Esophagus muscularis mucosa (tissue), 3 donors: ENCODE measurements at regions not wholly inside any gene's neighbourhood (a gene's known extent, or its start where the extent isn't known, plus 50 kb on each side); places are given as distances from the start of the nearest gene placed in this dataset.

Experiments
- CTCF ChIP-seq, 3 experiments: fragments of 200-600 bp in 2 of 3; fragments of 450-650 bp in 1 of 3; sonication (generic) in 2 of 3; IDR thresholded peaks; one replicate each; pipeline ENCODE4 v1.5.1; 2017 to 2019; ENCODE audit warnings: antibody characterized with exemption in 3 of 3, mild to moderate bottlenecking in 2 of 3, moderate library complexity in 1 of 3
- POLR2AphosphoS5 ChIP-seq, 2 donors: sonication (generic); formaldehyde crosslinking; IDR thresholded peaks; one replicate each; pipeline ENCODE4 v1.6.1; 2017; ENCODE audit warnings: antibody characterized with exemption in 2 of 2

GRCh38 chr12:28611115-28611435 is 420.8 kb downstream of the CCDC91 start:
- TF ChIP-seq POLR2AphosphoS5 (IDR thresholded peaks at IDR 0.05) (no peak), CTCF (IDR thresholded peaks at IDR 0.05) (no peak)
